Stomach (tissue), 8 donors: ENCODE measurements at regions not wholly inside any gene's neighbourhood (a gene's known extent, or its start where the extent isn't known, plus 50 kb on each side); places are given as distances from the start of the nearest gene placed in this dataset.

Experiments
- DNase-seq, 2 donors: peaks; one replicate each; pipeline versions ENCODE4 v3.0.0 to v3.0.0-alpha.2; 2013 to 2019
- H3K27ac ChIP-seq, 5 donors: fragments of 200-600 bp in 4 of 5; sonication (generic) in 4 of 5; one replicate each; pipeline ENCODE4 v1.5.1; 2013 to 2019; ENCODE audit warnings: mild to moderate bottlenecking in 1 of 5, moderate library complexity in 1 of 5
- H3K27me3 ChIP-seq, 3 donors: fragments of 200-600 bp; sonication (generic); one replicate each; pipeline ENCODE4 v1.5.1; 2017 to 2019; ENCODE audit warnings: mixed run types in 1 of 3
- H3K36me3 ChIP-seq, 4 donors: fragments of 200-600 bp; sonication (generic); 1 replicate in 3 of 4; 2 replicates in 1 of 4; pipeline ENCODE4 v1.5.1; 2016 to 2019
- H3K4me1 ChIP-seq, 4 donors: fragments of 200-600 bp; sonication (generic); one replicate each; pipeline ENCODE4 v1.5.1; 2016 to 2019
- H3K4me3 ChIP-seq, 4 donors: fragments of 200-600 bp; sonication (generic) in 3 of 4; one replicate each; pipeline ENCODE4 v1.5.1; 2016 to 2019; ENCODE audit warnings: mild to moderate bottlenecking in 1 of 4
- H3K9me3 ChIP-seq, 4 donors: fragments of 200-600 bp; sonication (generic); one replicate each; pipeline ENCODE4 v1.5.1; 2016 to 2019
- CTCF ChIP-seq, 7 experiments: fragments of 450-650 bp in 4 of 7; fragments of 200-600 bp in 3 of 7; sonication (generic) in 3 of 7; IDR thresholded peaks; one replicate each; pipeline ENCODE4 v1.5.1; 2016 to 2019; ENCODE audit warnings: antibody characterized with exemption in 7 of 7, control low read depth in 2 of 7, mild to moderate bottlenecking in 1 of 7
- EP300 ChIP-seq: sonication (generic); formaldehyde crosslinking; IDR thresholded peaks from one replicate; pipeline ENCODE4 v1.6.1; 2017; ENCODE audit warnings: antibody characterized with exemption
- POLR2A ChIP-seq, 4 donors: fragments of 450-650 bp; IDR thresholded peaks; one replicate each; pipeline ENCODE4 v1.6.1; 2016; ENCODE audit warnings: antibody characterized with exemption in 4 of 4, control low read depth in 2 of 4, mild to moderate bottlenecking in 1 of 4, moderate library complexity in 1 of 4
- POLR2AphosphoS5 ChIP-seq, 3 donors: sonication (generic); formaldehyde crosslinking; IDR thresholded peaks; one replicate each; pipeline ENCODE4 v1.6.1; 2016; ENCODE audit warnings: antibody characterized with exemption in 3 of 3
- WGBS, 5 donors: extraction: QIAGEN DNeasy Blood & Tissue Kit in 3 of 5; methylation state at CpG; one replicate each; pipeline versions ENCODE4 v1.1.5 to v1.1.7; 2013 to 2018; 5-methylcytosine and 5-hydroxymethylcytosine counted together
- intact Hi-C: fragments of 100-400 bp; cut with DNase I; formaldehyde crosslinking; loops from one replicate; pipeline ENCODE4 v1.15.1; 2023; ENCODE audit warnings: low total_unique reads
- donor health status: healthy with polysubstance abuse.
- donor health status: Bipolar disorder and iron deficiency.
- donor health status: healthy.

DNA sequence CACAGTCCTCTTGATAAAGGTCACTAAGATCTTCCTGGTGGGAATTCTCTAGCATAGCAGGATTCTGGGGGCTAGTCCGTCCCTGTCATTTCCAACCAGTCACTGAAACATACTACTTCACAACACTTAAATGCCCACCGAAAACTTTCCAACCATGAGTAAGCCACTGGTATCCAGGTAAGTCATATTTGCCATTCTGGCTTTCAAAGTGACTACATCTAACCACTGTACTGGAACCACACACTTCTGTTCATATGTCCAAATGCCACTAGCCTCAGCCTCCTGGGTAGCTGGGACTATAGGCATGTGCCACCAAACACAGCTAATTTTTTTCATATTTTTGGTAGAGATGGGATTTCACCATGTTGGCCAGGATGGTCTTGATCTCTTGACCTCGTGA, 64.3 kb upstream of the VANGL1 start:
- H3K27me3 ChIP-seq, result no peaks in the 10 kb centered on the region
- no peak for DNase-seq
- no peaks in the 10 kb centered on the region for H3K4me1 ChIP-seq
- no peak overlapping the region for H3K4me3 ChIP-seq
- intact Hi-C loops, result no loop called here
- peaks cover 0 to 14% (median 10%) of the 10 kb centered on the region in 4 donors for H3K9me3 ChIP-seq
- TF ChIP-seq CTCF (IDR thresholded peaks at IDR 0.05) (no peak), POLR2AphosphoS5 (IDR thresholded peaks at IDR 0.05) (no peak), POLR2A (IDR thresholded peaks at IDR 0.05) (no peak), EP300 (no peak)
- H3K27ac ChIP-seq, result no peak overlapping the region
- 80 to 91% (median 85%) methylated on average over 3 of the region's 3 CpGs for WGBS, 5 donors
- no peaks in the 10 kb centered on the region for H3K36me3 ChIP-seq

- Histone ChIP-seq H3K4me3 (no peak overlapping the region), H3K36me3 (no peaks in the 10 kb centered on the region), H3K27ac (no peak overlapping the region), H3K9me3 (peaks cover 0 to 21% (median 13%) of the 10 kb centered on the region in 4 donors), H3K4me1 (no peaks in the 10 kb centered on the region), H3K27me3 (no peaks in the 10 kb centered on the region)
- TF ChIP-seq POLR2A (IDR thresholded peaks at IDR 0.05), result no peak
- TF ChIP-seq POLR2AphosphoS5 (IDR thresholded peaks at IDR 0.05), result no peak
- TF ChIP-seq EP300, result no peak
- DNase-seq, result no peak
- intact Hi-C loops, result no loop called here
These were observed 66.1 kb upstream of the VANGL1 start for GRCh38 chr1:115575661-115576060.

- Histone ChIP-seq H3K9me3 (peaks cover 2 to 28% (median 18%) of the 10 kb centered on the region in 4 donors), H3K4me3 (no peak overlapping the region), H3K36me3 (no peaks in the 10 kb centered on the region), H3K4me1 (no peaks in the 10 kb centered on the region), H3K27me3 (no peaks in the 10 kb centered on the region), H3K27ac (no peak overlapping the region)
- WGBS, 5 donors, result 45 to 97% (median 93%) methylated on average over 1 of the region's 1 CpG
- intact Hi-C loops, result no loop called here
- DNase-seq, result no peak
- no peak for TF ChIP-seq POLR2A (IDR thresholded peaks at IDR 0.05)
- no peak for TF ChIP-seq EP300
- no peak for TF ChIP-seq CTCF (IDR thresholded peaks at IDR 0.05)
- no peak for TF ChIP-seq POLR2AphosphoS5 (IDR thresholded peaks at IDR 0.05)
These were observed 69.1 kb upstream of the VANGL1 start for GRCh38 chr1:115572710-115573109.

DNA sequence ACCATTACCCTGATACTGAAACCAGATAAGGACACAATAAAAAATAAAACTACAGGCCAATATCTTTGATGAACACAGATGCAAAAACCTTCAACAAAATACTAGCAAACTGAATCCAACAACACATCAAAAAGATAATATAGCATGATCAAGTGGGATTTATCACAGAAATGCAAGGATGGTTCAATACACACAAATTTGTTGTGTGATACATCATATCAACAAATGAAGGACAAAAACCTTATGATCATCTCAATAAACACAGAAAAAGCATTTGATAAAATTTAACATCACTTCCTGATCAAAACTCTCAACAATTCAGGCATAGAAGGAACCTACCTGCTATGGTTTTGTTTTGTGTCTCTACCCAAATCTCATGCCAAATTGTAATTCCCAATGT, 74.3 kb upstream of the VANGL1 start:
- Histone ChIP-seq H3K27ac (no peak overlapping the region), H3K27me3 (peaks cover 0 to 28% (median 4%) of the 10 kb centered on the region in 3 donors), H3K4me3 (no peak overlapping the region), H3K4me1 (no peaks in the 10 kb centered on the region), H3K9me3 (peaks cover 6 to 22% (median 14%) of the 10 kb centered on the region in 4 donors), H3K36me3 (no peaks in the 10 kb centered on the region)
- intact Hi-C loops, result no loop called here
- TF ChIP-seq EP300 (no peak), POLR2AphosphoS5 (IDR thresholded peaks at IDR 0.05) (no peak), CTCF (IDR thresholded peaks at IDR 0.05) (no peak), POLR2A (IDR thresholded peaks at IDR 0.05) (no peak)
- DNase-seq, result no peak

DNA sequence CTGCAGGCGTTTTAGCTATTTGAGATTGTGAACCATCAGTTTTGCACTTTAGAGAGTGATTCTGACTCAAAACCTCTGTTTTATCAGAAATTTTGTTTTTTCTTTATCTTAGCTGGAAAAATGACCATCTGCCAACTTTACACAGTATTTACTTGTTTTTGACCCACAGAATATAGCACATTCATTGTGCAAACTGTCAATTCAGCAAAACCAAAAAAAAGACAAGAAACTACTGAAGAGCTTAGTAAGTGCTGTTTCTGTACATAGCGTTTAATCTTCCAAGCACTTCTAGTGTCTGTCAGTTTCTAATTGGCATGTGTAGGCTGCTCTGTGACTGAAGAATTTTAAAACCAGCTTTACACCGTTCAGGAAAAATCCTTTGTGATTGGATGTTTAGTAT, 76.0 kb upstream of the VANGL1 start:
- Histone ChIP-seq H3K4me3 (no peak overlapping the region), H3K27me3 (peaks cover 0 to 39% (median 4%) of the 10 kb centered on the region in 3 donors), H3K27ac (no peak overlapping the region), H3K9me3 (peaks cover 6 to 15% (median 12%) of the 10 kb centered on the region in 4 donors), H3K4me1 (no peaks in the 10 kb centered on the region), H3K36me3 (no peaks in the 10 kb centered on the region)
- TF ChIP-seq POLR2A (IDR thresholded peaks at IDR 0.05), result no peak
- no peak for TF ChIP-seq CTCF (IDR thresholded peaks at IDR 0.05)
- no peak for TF ChIP-seq POLR2AphosphoS5 (IDR thresholded peaks at IDR 0.05)
- TF ChIP-seq EP300, result no peak
- intact Hi-C loops, result no loop called here
- WGBS, 5 donors, result 61 to 73% (median 66%) methylated on average over 3 of the region's 3 CpGs
- no peak for DNase-seq
